Calu3 (cell line): ENCODE measurements at regions not wholly inside any gene's neighbourhood (a gene's known extent, or its start where the extent isn't known, plus 50 kb on each side); places are given as distances from the start of the nearest gene placed in this dataset.

Source experiments
- BruUV-seq: library from RNA; stranded (reverse); fragments of 400-500 nt; replicated peaks from 2 replicates; lab custom pipeline; 2021; lab: Mats Ljungman, UMichigan
- CTCF ChIA-PET: fragments of 300-600 bp; sonication (Branson Sonifier 250); formaldehyde crosslinking; loops from one replicate; lab custom pipeline; 2022; ENCODE audit warnings: antibody characterized with exemption; lab: Charles Lee
- DNase-seq: peaks from one replicate; pipeline ENCODE4 v3.0.0; 2022
- H3K27ac Mint-ChIP-seq: one replicate; pipeline ENCODE4 v1.8.0; 2022; ENCODE audit warnings: mixed read lengths; ENCODE audit not compliant: unreplicated experiment
- H3K27me3 Mint-ChIP-seq: one replicate; pipeline ENCODE4 v1.8.0; 2022; ENCODE audit warnings: mixed read lengths; ENCODE audit not compliant: unreplicated experiment
- H3K36me3 Mint-ChIP-seq: one replicate; pipeline ENCODE4 v1.8.0; 2022; ENCODE audit warnings: mild to moderate bottlenecking, moderate library complexity, mixed read lengths; ENCODE audit not compliant: insufficient read depth, unreplicated experiment
- H3K4me1 Mint-ChIP-seq: one replicate; pipeline ENCODE4 v1.8.0; 2022; ENCODE audit warnings: mild to moderate bottlenecking, low read depth, mixed read lengths; ENCODE audit not compliant: unreplicated experiment
- H3K4me3 Mint-ChIP-seq: one replicate; pipeline ENCODE4 v1.8.0; 2022; ENCODE audit warnings: mild to moderate bottlenecking, low read depth, moderate library complexity, mixed read lengths; ENCODE audit not compliant: unreplicated experiment
- H3K9me3 Mint-ChIP-seq: one replicate; pipeline ENCODE4 v1.8.0; 2022; ENCODE audit warnings: low read depth, mixed read lengths; ENCODE audit not compliant: unreplicated experiment
- intact Hi-C: fragments of 100-400 bp; cut with micrococcal nuclease; formaldehyde crosslinking; loops from one replicate; pipeline ENCODE4 v1.10.0; 2022; ENCODE audit not compliant: unreplicated experiment
- TF ChIP-seq, protein P1 (sequence below): fragments of 200-600 bp; IDR thresholded peaks from one replicate; pipeline ENCODE4 v1.8.0; 2022; ENCODE audit warnings: antibody characterized with exemption; ENCODE audit not compliant: unreplicated experiment

DNA sequence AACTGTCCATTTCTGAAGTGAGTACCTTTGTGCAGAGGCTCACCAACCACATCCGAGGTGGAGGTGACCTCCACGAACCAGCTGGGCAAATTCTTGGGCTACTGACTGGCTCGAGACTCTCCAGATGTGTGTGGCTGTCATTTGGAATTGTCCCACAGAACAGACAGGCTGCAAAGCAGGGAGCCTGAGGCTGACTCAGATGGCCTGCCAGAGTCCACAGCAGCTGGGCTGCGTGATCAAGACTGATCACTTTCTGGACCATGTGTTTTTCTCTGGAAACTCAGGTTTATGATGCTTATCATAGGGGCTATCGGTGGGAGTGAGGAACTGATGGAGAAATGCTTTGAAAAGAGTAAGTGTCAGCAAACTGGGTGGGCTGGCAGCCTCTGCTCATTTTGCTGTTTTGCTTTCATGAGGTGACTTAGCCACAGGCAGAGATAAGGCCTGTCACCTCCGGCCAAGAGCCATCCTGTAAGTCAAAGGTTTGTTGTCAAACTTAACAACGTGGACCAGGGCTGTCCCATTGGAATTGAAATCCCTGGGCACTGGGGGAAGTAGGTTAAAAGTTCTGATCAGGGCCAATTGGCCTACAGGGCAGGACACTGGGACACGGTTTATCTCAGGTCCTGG is 120.4 kb downstream of the LIPG start:
- CTCF ChIA-PET: interaction anchor here (0.6 kb wide), 1 partner anchor 743 kb away, joined by 7 read pairs; no protein-coding TSS in a partner anchor
- no peak overlapping the region for H3K4me3 Mint-ChIP-seq
- H3K9me3 Mint-ChIP-seq: peaks cover 3% of the 10 kb centered on the region
- BruUV-seq: no TSS peak
- no peak for DNase-seq
- TF ChIP-seq, protein P1, sequence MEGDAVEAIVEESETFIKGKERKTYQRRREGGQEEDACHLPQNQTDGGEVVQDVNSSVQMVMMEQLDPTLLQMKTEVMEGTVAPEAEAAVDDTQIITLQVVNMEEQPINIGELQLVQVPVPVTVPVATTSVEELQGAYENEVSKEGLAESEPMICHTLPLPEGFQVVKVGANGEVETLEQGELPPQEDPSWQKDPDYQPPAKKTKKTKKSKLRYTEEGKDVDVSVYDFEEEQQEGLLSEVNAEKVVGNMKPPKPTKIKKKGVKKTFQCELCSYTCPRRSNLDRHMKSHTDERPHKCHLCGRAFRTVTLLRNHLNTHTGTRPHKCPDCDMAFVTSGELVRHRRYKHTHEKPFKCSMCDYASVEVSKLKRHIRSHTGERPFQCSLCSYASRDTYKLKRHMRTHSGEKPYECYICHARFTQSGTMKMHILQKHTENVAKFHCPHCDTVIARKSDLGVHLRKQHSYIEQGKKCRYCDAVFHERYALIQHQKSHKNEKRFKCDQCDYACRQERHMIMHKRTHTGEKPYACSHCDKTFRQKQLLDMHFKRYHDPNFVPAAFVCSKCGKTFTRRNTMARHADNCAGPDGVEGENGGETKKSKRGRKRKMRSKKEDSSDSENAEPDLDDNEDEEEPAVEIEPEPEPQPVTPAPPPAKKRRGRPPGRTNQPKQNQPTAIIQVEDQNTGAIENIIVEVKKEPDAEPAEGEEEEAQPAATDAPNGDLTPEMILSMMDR: no peak
- no peaks in the 10 kb centered on the region for H3K27me3 Mint-ChIP-seq
- intact Hi-C loops: no loop called here
- H3K27ac Mint-ChIP-seq: no peak overlapping the region
- H3K36me3 Mint-ChIP-seq: no peaks in the 10 kb centered on the region
- H3K4me1 Mint-ChIP-seq: peaks cover 16% of the 10 kb centered on the region

DNA sequence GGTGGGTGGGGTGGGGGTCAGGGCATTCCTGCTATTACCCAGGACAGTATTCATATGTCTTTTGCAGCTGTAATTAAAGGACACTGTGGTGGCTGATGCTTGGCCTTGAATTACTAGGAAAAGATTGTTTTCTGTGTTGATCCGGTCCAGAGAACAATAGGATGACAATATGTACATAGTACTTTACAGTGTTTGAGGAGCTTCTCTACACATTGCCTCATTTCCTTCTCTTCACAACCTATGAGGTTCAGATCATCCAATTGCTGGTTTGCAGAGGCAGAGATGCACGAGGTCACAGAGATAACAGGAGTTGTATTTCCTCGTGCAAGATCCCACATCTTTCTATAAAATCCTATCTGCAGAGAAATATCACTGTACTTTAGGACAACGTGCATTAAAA is 119.5 kb downstream of the LIPG start:
- H3K27me3 Mint-ChIP-seq: no peaks in the 10 kb centered on the region
- H3K4me3 Mint-ChIP-seq: no peak overlapping the region
- no peak overlapping the region for H3K27ac Mint-ChIP-seq
- intact Hi-C loops: no loop called here
- H3K9me3 Mint-ChIP-seq: peaks cover 3% of the 10 kb centered on the region
- DNase-seq: no peak
- TF ChIP-seq, protein P1: no peak
- CTCF ChIA-PET: no interaction called here
- no TSS peak for BruUV-seq
- H3K36me3 Mint-ChIP-seq: no peaks in the 10 kb centered on the region
- H3K4me1 Mint-ChIP-seq: peaks cover 16% of the 10 kb centered on the region

DNA sequence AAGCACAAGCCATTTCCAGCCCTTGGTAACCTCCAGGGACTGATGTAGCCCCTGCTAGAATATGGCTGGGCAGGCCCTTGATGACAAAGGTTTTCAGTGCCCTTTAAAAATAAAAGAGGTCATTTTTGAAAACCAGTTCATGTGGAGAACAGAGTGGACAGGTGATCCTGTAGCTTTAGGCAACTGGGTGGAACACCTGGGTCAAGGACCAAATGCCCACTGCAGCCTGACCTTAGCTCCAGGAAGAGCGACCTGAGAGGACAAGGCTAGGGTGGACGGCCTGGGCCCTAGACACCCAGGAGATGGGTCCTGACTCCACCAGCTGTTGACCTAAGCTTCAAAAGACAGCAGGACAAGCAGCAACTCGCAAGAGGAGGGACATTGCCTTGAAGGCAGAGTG is 116.6 kb downstream of the LIPG start:
- CTCF ChIA-PET: no interaction called here
- Mint-ChIP-seq H3K27me3 (peaks cover 19% of the 10 kb centered on the region), H3K27ac (no peak overlapping the region), H3K4me1 (no peaks in the 10 kb centered on the region), H3K9me3 (no peaks in the 10 kb centered on the region), H3K36me3 (no peaks in the 10 kb centered on the region), H3K4me3 (no peak overlapping the region)
- intact Hi-C loops: no loop called here
- TF ChIP-seq, protein P1: no peak
- BruUV-seq: no TSS peak
- no peak for DNase-seq

DNA sequence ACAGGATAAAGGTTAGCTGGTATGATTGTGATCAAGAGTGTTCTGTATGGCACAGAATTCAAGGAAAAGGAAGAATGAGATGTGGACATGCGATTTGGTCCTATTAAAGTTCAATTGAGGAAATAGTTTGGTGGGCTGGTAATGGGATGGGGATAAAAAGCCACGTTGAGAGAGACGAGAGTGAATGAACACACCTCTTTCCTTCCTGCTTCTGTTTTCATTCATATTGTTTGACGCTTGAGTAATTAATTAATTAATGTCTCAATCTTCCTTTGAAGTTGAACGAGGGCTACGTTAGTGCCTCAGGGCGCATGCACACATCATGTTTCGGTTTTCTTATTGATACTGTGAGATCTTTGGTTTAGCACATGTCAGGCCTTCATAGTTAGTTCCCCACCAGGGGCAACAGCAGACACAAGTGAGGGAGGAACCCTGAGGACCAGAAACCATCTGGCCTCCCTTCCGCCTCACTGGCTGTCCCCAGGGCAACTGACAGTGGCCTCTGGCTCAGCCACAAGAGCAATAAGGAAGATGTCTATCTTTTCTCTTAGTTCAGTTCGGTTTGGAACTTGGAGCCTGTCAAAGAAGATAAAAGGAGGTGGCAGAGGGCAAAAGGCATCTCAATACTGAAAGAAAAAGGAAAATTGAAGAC is 116.0 kb downstream of the LIPG start:
- no peaks in the 10 kb centered on the region for H3K9me3 Mint-ChIP-seq
- TF ChIP-seq, protein P1: no peak
- intact Hi-C loops: no loop called here
- peaks cover 19% of the 10 kb centered on the region for H3K27me3 Mint-ChIP-seq
- no peaks in the 10 kb centered on the region for H3K36me3 Mint-ChIP-seq
- no peak overlapping the region for H3K4me3 Mint-ChIP-seq
- no TSS peak for BruUV-seq
- CTCF ChIA-PET: no interaction called here
- H3K27ac Mint-ChIP-seq: no peak overlapping the region
- no peak for DNase-seq
- H3K4me1 Mint-ChIP-seq: no peaks in the 10 kb centered on the region
